HT1080 (cell line): ENCODE measurements at regions not wholly inside any gene's neighbourhood (a gene's known extent, or its start where the extent isn't known, plus 50 kb on each side); places are given as distances from the start of the nearest gene placed in this dataset.
"Not testable (repeated sequence)": the region's sequence is repeated elsewhere in the genome, so short reads cannot be mapped to it uniquely, and the experiment has no call there.

Source experiments
- DNase-seq: peaks from one replicate; pipeline ENCODE4 v3.0.0-alpha.2; 2015; ENCODE audit warnings: low read depth

DNA sequence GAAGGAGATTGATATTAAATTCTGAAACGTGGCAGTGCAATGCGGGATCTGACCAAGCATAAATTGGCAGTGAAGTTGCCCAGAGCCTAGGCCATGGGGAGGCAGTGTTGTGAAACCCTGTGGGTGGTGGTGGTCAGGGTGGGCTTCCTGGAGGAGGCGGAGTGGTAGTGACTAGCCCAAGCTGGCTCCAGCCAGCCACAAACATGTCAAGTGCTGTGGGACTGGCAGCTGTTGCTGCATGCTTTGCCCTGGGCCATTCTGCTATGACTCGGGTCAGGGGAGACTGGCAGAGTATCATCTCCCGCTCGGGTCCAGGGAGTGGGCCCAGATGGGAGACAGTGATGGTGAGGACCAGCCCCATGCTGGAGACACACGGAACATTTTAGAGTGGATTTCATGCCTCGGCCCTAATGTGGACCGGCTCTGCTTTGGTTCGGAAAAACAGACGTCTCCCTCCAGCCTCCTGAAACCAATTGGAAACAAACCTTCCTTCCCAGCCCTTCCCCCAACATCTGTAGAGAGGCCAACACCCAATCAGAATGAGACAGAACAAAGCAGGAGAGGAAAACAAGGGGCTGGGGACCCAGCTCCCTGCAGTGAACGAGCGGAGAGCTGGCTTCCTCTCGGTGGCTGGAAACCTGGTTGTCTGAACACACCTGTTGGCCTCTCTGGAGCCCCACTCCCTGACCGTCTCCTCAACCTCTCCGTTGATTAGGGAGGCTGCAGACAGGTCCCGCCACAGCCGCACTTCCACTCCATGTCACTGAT is 58.2 kb downstream of the TMEM270 start:
- DNase-seq, result no peak

GRCh38 chr7:73919694-73920375 is 58.9 kb downstream of the TMEM270 start:
- DNase-seq, result no peak

GRCh38 chr7:73920406-73921134 is 59.6 kb downstream of the TMEM270 start:
- no peak for DNase-seq

DNA sequence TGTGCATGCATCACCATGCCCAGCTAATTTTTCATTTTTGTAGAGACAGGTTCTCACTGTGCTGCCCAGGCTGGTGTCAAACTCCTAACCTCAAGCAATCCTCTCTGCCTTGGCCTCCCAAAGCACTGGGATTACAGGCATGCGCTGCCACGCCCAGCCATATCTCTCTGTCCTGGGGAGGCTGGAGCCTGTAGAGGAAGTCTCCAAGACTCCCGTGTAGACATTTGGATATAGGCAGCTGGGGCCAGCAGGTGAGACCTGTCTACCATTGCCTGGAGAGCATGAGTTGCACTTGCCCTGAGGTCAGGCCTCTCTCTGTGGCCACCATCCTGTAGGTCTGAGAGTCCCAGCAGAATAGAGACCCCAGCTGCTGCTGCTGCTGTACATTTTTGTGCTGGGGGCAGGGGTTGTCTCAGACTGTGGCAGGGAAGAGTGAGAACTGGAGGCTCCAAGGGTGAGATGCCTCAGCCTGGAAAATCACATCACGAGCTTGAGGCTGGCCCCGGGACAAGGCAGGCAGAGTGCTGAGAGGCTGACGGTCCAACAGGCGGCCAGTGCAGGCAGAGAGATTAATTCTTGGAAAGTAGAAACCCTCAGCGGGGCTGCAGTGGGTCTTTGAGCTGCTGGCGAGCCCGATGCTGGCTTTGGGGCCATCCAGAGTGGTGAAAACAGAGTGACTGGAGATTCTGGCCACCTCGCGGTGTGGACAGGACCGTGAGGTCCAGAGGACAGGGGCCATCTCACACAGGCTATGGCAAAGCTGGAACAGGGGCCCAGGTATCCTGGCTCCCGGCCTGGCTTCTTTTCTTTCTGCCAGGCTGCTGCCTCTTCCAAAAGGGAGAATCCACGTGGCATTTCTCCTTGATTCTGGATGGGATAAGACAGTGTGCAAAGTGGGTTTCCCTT is 60.9 kb downstream of the TMEM270 start:
- DNase-seq, result no peak

DNA sequence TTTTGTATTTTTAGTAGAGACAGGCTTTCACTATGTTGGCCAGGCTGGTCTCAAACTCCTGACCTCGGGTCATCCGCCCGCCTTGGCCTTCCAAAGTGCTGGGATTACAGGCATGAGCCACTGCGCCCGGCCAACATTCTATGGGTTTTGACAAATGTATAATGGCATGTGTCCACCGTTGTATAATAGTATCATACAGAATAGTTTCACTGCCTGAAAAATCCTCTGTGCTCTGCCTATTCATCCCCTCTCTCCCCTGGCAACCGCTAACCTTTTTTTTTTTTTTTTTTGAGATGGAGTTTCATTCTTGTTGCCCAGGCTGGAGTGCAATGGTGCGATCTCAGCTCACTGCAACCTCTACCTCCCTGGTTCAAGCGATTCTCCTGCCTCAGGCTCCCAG is 67.7 kb downstream of the TMEM270 start:
- DNase-seq, result not testable (repeated sequence)

GRCh38 chr7:73931502-73931901 is 70.5 kb downstream of the TMEM270 start:
- no peak for DNase-seq

DNA sequence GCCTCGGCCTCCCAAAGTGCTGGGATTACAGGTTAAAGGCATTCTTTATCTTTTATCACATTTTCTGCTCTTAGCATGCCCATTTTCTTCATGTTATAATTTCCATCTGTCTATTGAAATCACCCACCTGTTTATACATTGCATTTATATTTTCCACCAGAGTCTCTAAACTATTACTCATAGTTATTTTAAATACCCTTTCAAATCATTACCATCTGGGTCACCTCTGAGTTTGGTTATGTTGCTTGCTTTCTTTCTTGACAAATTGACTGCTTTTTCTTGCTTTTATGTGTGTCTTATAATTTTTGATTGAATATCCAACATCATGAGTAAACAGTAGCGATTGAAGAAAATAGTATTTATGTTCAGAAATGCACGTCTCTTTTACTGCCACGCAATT is 71.4 kb downstream of the TMEM270 start:
- DNase-seq, result no peak

DNA sequence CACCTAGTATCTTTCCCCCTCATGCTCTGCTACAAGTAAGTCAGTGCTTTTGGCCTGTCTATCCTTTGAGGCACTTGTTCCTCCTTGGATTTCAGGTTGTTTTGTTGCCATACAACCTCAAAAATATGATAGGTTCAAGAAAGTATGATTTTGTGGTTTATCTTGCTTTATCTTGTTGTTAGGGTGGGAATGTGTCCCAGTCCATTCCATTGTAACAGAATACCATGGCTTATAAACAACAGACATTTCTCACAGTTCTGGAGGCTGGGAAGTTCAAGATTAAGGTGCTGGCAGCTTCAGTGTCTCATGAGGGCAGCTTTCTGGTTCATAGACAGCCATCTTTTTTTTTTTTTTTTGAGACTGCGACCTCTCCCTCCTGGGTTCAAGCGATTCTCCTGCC is 72.1 kb downstream of the TMEM270 start:
- no peak for DNase-seq

- no peak for DNase-seq
Measured at GRCh38 chr7:73936967-73937366, 76.0 kb downstream of the TMEM270 start.

- DNase-seq, result not testable (repeated sequence)
Measured at GRCh38 chr7:73937650-73938049, 76.7 kb downstream of the TMEM270 start.

DNA sequence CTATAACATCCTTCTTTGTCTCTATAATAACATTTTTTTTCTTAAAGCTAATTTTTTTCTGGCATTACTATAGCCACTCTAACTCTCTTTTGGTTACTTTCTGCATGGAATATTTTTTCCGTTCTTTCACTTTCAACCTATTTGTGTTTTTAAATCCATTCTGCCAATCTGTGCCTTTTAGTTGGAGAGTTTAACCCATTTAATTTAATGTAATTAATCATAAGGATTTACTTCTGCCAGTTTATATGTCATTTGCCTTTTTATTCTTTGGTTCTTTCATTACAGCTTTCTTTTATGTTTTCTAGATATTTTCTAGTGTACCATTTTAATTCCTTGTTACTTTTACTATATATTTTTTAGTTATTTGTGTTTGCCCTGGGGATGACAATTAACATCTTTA is 78.6 kb downstream of the TMEM270 start:
- no peak for DNase-seq

DNA sequence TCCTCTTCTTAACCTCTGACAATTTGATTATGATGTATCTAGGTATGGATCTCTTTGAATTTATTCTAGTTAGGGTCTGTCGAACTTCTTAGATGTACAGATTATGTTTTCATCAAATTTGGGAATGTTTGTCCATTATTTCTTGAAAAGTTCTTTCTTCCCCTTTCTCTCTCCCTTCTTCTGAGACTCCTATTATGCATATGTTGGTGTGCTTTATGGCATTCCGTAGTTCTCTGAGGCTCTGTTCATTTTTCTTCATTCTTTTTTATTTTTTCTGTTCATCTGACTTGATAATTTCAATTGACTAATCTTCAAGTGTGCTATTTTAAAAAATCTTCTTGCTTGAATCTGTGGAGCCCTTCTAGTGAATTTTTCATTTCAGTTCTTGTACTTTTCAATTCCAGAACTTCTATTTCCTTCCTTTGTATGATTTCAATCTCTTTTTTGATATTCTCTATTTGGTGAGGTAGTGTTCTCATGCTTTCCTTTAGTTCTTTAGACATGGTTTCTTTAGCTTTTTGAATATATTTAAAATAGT is 79.8 kb downstream of the TMEM270 start:
- DNase-seq, result no peak

DNA sequence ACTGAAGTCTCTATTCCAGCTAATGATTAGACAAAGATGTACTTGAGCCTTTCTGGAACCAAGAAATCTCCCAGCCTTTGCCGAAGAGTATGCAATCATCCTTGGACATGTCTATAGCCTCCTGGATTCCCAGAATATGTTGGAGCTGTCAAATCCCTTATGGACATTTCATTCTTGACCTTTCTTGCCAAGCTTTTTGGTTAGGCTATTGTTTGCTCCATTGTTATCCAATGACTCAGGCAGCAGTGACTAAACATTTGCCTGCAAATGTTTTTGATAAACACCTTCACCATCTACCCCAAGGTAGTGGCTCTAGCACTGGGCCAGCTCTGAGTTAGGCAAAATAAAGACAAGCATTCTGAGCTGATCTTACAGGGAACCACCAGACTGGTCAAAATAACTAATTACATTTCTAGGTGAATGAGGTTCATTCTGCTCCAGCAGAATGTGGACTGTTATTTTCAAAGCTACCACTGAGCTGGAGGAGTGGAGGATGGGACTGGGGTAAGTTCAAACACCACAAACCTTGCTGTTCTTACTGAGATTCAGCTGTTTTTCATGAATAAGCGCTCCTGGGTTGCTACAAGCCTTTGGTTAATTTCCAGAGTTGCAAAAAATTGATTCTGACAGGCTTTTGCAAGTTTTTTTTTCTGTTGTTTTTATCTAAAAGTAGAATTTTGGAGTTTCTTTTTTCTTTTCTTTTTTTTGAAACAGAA is 81.0 kb downstream of the TMEM270 start:
- DNase-seq, result peak; percentile 41

GRCh38 chr7:73945022-73945421 is 83.0 kb upstream of the ELN start:
- no peak for DNase-seq

GRCh38 chr7:73948287-73948686 is 79.7 kb upstream of the ELN start:
- no peak for DNase-seq

- DNase-seq, result no peak
Measured at GRCh38 chr7:73952266-73952665, 75.7 kb upstream of the ELN start.

DNA sequence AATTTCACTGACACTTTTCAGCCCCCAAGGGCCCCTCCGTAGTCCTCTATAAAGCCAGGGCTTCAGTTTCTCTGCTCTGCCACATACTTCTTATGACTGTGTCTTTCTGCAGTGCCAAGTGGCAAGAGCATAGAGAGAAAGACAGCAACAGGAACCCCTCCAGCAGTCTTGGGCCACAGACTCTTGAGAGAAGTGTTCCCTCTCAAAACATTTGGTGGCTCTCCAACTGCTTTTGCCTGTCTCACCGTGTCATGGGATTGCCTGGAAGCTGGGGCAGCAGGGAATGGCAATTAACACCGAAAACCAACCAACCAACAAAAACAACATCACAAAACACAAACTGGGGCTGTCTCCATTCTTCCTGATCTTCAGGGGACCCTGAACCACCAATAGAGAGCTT is 73.8 kb upstream of the ELN start:
- DNase-seq, result no peak

DNA sequence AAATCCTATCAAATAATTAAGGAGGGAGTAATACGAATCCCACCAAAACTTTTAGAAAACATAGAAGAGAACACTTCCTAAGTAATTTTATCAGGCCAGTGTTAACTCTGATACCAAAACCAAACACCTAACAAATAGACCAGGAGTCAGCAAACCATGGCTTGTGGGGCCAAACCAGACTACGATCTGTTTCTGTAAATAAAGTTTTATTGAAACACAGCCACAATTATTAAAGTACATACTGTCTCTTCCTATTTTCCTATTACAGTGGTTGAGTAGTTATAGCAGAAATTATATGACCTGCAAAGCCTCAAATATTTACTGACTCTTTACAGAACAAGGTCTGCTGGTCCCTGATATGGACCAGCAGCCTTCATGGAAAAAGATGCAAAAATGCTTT is 73.1 kb upstream of the ELN start:
- DNase-seq, result no peak

DNA sequence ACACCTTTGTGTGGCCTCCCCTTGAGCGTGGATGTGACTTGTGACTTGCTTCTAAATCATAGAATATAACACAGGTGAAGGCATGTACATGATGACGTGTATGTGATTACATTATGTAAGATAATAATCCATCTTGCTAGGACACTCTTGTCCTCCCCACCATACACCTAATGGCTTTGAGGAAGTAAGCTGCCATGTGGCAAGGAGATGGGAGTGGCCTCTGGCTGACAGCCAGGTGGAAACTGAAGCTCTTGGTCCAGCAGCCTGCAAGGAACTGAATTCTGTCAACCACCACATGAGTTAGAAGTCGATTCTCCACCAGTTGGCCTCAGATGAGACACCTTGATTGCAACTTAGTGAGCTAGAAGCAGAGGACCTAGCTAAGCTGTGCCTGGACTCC is 67.4 kb upstream of the ELN start:
- no peak for DNase-seq

DNA sequence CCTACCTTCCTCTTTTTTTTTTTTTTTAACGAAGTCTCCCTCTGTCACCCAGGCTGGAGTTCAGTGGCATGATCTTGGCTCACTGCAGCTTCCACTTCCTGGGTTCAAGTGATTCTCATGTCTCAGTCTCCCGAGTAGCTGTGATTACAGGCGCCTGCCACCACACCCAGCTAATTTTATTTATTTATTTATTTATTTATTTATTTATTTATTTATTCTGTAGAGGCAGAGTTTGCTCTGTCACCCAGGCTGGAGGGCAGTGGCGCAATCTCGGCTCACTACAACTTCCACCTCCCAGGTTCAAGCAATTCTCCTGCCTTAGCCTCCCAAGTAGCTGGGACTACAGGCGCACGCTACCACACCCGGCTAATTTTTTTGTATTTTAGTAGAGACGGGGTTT is 66.0 kb upstream of the ELN start:
- not testable (repeated sequence) for DNase-seq
